ENCODE measurements at regions not wholly inside any gene's neighbourhood (a gene's known extent, or its start where the extent isn't known, plus 50 kb on each side); places are given as distances from the start of the nearest gene placed in this dataset.
"Not testable (repeated sequence)": the region's sequence is repeated elsewhere in the genome, so short reads cannot be mapped to it uniquely, and the experiment has no call there.

GRCh38 chr1:43108080-43108479 is 64.0 kb downstream of the EBNA1BP2 start:
- no peak for DNase-seq (ENCODE audit: extremely low read depth, low read depth)
- TF ChIP-seq CTCF (IDR thresholded peaks at IDR 0.05; ENCODE audit: low read depth, low read length) = no peak

- DNase-seq (ENCODE audit: extremely low read depth, low read depth) = no peak
- TF ChIP-seq CTCF (IDR thresholded peaks at IDR 0.05; ENCODE audit: low read depth, low read length) = no peak
Observed at GRCh38 chr1:43107664-43108063, 64.4 kb downstream of the EBNA1BP2 start.

GRCh38 chr1:43104027-43104763 is 67.9 kb downstream of the EBNA1BP2 start:
- no peak for TF ChIP-seq CTCF (IDR thresholded peaks at IDR 0.05; ENCODE audit: low read depth, low read length)
- DNase-seq (ENCODE audit: extremely low read depth, low read depth) = no peak

- TF ChIP-seq CTCF (IDR thresholded peaks at IDR 0.05; ENCODE audit: low read depth, low read length) = no peak
- no peak for DNase-seq (ENCODE audit: extremely low read depth, low read depth)
Observed at GRCh38 chr1:43101061-43101460, 71.0 kb downstream of the EBNA1BP2 start.

- DNase-seq (ENCODE audit: extremely low read depth, low read depth) = no peak
- TF ChIP-seq CTCF (IDR thresholded peaks at IDR 0.05; ENCODE audit: low read depth, low read length) = no peak
Observed at GRCh38 chr1:43098200-43098599, 73.9 kb downstream of the EBNA1BP2 start.

GRCh38 chr1:43096528-43096927 is 75.6 kb downstream of the EBNA1BP2 start:
- not testable (repeated sequence) for DNase-seq (ENCODE audit: extremely low read depth, low read depth)

GRCh38 chr1:43090812-43091211 is 81.3 kb downstream of the EBNA1BP2 start:
- not testable (repeated sequence) for DNase-seq (ENCODE audit: extremely low read depth, low read depth)

GRCh38 chr1:43090157-43090556 is 81.9 kb downstream of the EBNA1BP2 start:
- DNase-seq (ENCODE audit: extremely low read depth, low read depth) = not testable (repeated sequence)

- TF ChIP-seq CTCF (IDR thresholded peaks at IDR 0.05; ENCODE audit: low read depth, low read length) = no peak
- DNase-seq (ENCODE audit: extremely low read depth, low read depth) = no peak
Observed at GRCh38 chr1:43083375-43083891, 88.7 kb downstream of the EBNA1BP2 start.

All from AG09319 (cell line).